ENCODE measurements at regions not wholly inside any gene's neighbourhood (a gene's known extent, or its start where the extent isn't known, plus 50 kb on each side); places are given as distances from the start of the nearest gene placed in this dataset.

GRCh38 chr6:16078064-16078463, 50.8 kb upstream of the MYLIP start:
- Histone ChIP-seq H4K8ac (ENCODE audit: low read length) (no peak overlapping the region), H2BK120ac (ENCODE audit: low read depth, low read length) (no peak overlapping the region), H3K9ac (ENCODE audit: low read length) (no peak overlapping the region), H2BK12ac (ENCODE audit: low read length in 2 of 2) (no peak overlapping the region), H3K79me1 (replicated peaks; ENCODE audit: low read length, poor library complexity, severe bottlenecking) (no peaks in the 10 kb centered on the region), H3K4ac (ENCODE audit: low read depth in 1 of 2, low read length in 2 of 2) (no peak overlapping the region), H3K9me3 (ENCODE audit: control insufficient read depth, low read length) (no peaks in the 10 kb centered on the region), H2BK15ac (ENCODE audit: low read depth, poor library complexity, severe bottlenecking) (no peak overlapping the region), H3K18ac (ENCODE audit: low read depth in 1 of 2, low read length in 2 of 2) (no peak overlapping the region), H3K36me3 (ENCODE audit: control insufficient read depth in 1 of 2, insufficient read depth in 2 of 2, low read depth in 1 of 2, low read length in 2 of 2) (no peaks in the 10 kb centered on the region), H2AK5ac (ENCODE audit: low read length, severe bottlenecking) (no peak overlapping the region), H3K4me1 (ENCODE audit: control insufficient read depth, insufficient read depth, low read depth, low read length) (no peaks in the 10 kb centered on the region), H4K91ac (ENCODE audit: low read length) (no peak overlapping the region), H2BK5ac (ENCODE audit: low read depth, low read length, poor library complexity, severe bottlenecking) (no peak overlapping the region), H3K23ac (ENCODE audit: low read length in 2 of 2) (no peak overlapping the region), H3K27me3 (ENCODE audit: control insufficient read depth in 1 of 2, insufficient read depth in 1 of 2, low read length in 2 of 2) (peaks cover 18 to 29% of the 10 kb centered on the region in 2 experiments), H3K14ac (ENCODE audit: low read length in 2 of 2) (no peak overlapping the region), H3K27ac (ENCODE audit: low read length, poor library complexity, severe bottlenecking) (no peak overlapping the region), H3K4me2 (ENCODE audit: low read length, poor library complexity, severe bottlenecking) (no peak overlapping the region), H3K4me3 (ENCODE audit: insufficient read depth in 1 of 2, low read depth in 1 of 2, low read length in 2 of 2) (no peak overlapping the region), H2AFZ (ENCODE audit: low read depth, low read length) (no peak overlapping the region)
- DNase-seq: no peak
- 97% methylated on average over 2 of the region's 2 CpGs for WGBS

DNA sequence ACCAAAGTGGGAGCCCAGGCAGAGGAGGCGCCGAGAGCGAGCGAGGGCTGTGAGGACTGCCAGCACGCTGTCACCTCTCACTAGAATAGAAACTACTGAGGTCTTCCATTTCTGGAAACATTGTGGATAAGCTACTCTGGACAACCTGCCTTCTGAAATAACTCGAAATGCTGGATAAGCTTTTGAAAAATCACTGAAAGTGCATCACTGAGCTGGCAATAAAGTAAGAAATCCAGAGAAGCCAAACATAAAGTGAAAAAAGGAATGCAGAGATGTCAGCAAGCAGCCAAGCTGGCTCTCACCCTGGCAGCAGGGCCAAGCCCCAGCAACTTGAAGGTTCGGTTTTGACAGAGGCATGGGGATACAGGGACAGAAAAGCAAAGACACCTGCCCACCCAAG, 59.2 kb upstream of the MYLIP start:
- Histone ChIP-seq H2BK12ac (ENCODE audit: low read length in 2 of 2) (no peak overlapping the region), H3K27ac (ENCODE audit: low read length, poor library complexity, severe bottlenecking) (no peak overlapping the region), H4K91ac (ENCODE audit: low read length) (no peak overlapping the region), H4K8ac (ENCODE audit: low read length) (no peak overlapping the region), H3K18ac (ENCODE audit: low read depth in 1 of 2, low read length in 2 of 2) (no peak overlapping the region), H2AFZ (ENCODE audit: low read depth, low read length) (no peak overlapping the region), H2BK5ac (ENCODE audit: low read depth, low read length, poor library complexity, severe bottlenecking) (no peak overlapping the region), H3K27me3 (ENCODE audit: control insufficient read depth in 1 of 2, insufficient read depth in 1 of 2, low read length in 2 of 2) (peaks cover 3 to 20% of the 10 kb centered on the region in 2 experiments), H3K9me3 (ENCODE audit: control insufficient read depth, low read length) (no peaks in the 10 kb centered on the region), H3K36me3 (ENCODE audit: control insufficient read depth in 1 of 2, insufficient read depth in 2 of 2, low read depth in 1 of 2, low read length in 2 of 2) (no peaks in the 10 kb centered on the region), H3K4me1 (ENCODE audit: control insufficient read depth, insufficient read depth, low read depth, low read length) (no peaks in the 10 kb centered on the region), H2AK5ac (ENCODE audit: low read length, severe bottlenecking) (no peak overlapping the region), H2BK120ac (ENCODE audit: low read depth, low read length) (no peak overlapping the region), H3K14ac (ENCODE audit: low read length in 2 of 2) (no peak overlapping the region), H3K23ac (ENCODE audit: low read length in 2 of 2) (no peak overlapping the region), H3K79me1 (replicated peaks; ENCODE audit: low read length, poor library complexity, severe bottlenecking) (no peaks in the 10 kb centered on the region), H3K4me3 (ENCODE audit: insufficient read depth in 1 of 2, low read depth in 1 of 2, low read length in 2 of 2) (no peak overlapping the region), H3K9ac (ENCODE audit: low read length) (no peak overlapping the region), H3K4ac (ENCODE audit: low read depth in 1 of 2, low read length in 2 of 2) (peak overlapping the region in 1 of 2 experiments; percentile 12), H2BK15ac (ENCODE audit: low read depth, poor library complexity, severe bottlenecking) (no peak overlapping the region), H3K4me2 (ENCODE audit: low read length, poor library complexity, severe bottlenecking) (no peak overlapping the region)
- WGBS: 99% methylated on average over 7 of the region's 7 CpGs
- no peak for DNase-seq

DNA sequence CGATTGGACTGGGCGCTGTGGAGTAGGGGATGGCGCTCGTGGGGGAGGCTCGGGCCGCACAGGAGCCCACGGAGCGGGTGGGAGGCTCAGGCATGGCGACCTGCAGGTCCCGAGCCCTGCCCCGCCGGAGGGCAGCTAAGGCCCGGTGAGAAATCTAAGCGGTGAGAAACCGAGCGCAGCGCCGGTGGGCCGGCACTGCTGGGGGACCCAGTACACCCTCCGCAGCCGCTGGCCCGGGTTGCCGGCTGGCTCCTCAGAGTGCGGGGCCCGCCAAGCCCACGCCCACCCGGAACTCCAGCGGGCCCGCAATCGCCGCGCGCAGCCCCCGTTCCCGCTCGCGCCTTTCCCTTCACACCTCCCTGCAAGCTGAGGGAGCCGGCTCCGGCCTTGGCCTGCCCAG, 59.7 kb upstream of the MYLIP start:
- H2BK120ac ChIP-seq (ENCODE audit: low read depth, low read length): no peak overlapping the region
- no peak overlapping the region for H2AFZ ChIP-seq (ENCODE audit: low read depth, low read length)
- H2BK12ac ChIP-seq (ENCODE audit: low read length in 2 of 2): no peak overlapping the region
- no peak overlapping the region for H3K4me3 ChIP-seq (ENCODE audit: insufficient read depth in 1 of 2, low read depth in 1 of 2, low read length in 2 of 2)
- no peak for DNase-seq
- H2AK5ac ChIP-seq (ENCODE audit: low read length, severe bottlenecking): no peak overlapping the region
- no peaks in the 10 kb centered on the region for H3K9me3 ChIP-seq (ENCODE audit: control insufficient read depth, low read length)
- WGBS: 96% methylated on average over 39 of the region's 39 CpGs
- no peaks in the 10 kb centered on the region for H3K36me3 ChIP-seq (ENCODE audit: control insufficient read depth in 1 of 2, insufficient read depth in 2 of 2, low read depth in 1 of 2, low read length in 2 of 2)
- H4K8ac ChIP-seq (ENCODE audit: low read length): no peak overlapping the region
- H3K18ac ChIP-seq (ENCODE audit: low read depth in 1 of 2, low read length in 2 of 2): no peak overlapping the region
- H2BK5ac ChIP-seq (ENCODE audit: low read depth, low read length, poor library complexity, severe bottlenecking): no peak overlapping the region
- H3K9ac ChIP-seq (ENCODE audit: low read length): no peak overlapping the region
- no peak overlapping the region for H3K27ac ChIP-seq (ENCODE audit: low read length, poor library complexity, severe bottlenecking)
- H3K4me1 ChIP-seq (ENCODE audit: control insufficient read depth, insufficient read depth, low read depth, low read length): no peaks in the 10 kb centered on the region
- no peak overlapping the region for H3K4me2 ChIP-seq (ENCODE audit: low read length, poor library complexity, severe bottlenecking)
- no peak overlapping the region for H3K4ac ChIP-seq (ENCODE audit: low read depth in 1 of 2, low read length in 2 of 2)
- no peak overlapping the region for H4K91ac ChIP-seq (ENCODE audit: low read length)
- peaks cover 3 to 23% of the 10 kb centered on the region in 2 experiments for H3K27me3 ChIP-seq (ENCODE audit: control insufficient read depth in 1 of 2, insufficient read depth in 1 of 2, low read length in 2 of 2)
- H2BK15ac ChIP-seq (ENCODE audit: low read depth, poor library complexity, severe bottlenecking): no peak overlapping the region
- no peak overlapping the region for H3K23ac ChIP-seq (ENCODE audit: low read length in 2 of 2)
- no peaks in the 10 kb centered on the region for H3K79me1 ChIP-seq (replicated peaks; ENCODE audit: low read length, poor library complexity, severe bottlenecking)
- no peak overlapping the region for H3K14ac ChIP-seq (ENCODE audit: low read length in 2 of 2)

GRCh38 chr6:16067568-16067967, 61.3 kb upstream of the MYLIP start:
- H4K91ac ChIP-seq (ENCODE audit: low read length): no peak overlapping the region
- H3K27ac ChIP-seq (ENCODE audit: low read length, poor library complexity, severe bottlenecking): no peak overlapping the region
- no peak overlapping the region for H4K8ac ChIP-seq (ENCODE audit: low read length)
- 90% methylated on average over 2 of the region's 3 CpGs for WGBS
- no peaks in the 10 kb centered on the region for H3K9me3 ChIP-seq (ENCODE audit: control insufficient read depth, low read length)
- H2AK5ac ChIP-seq (ENCODE audit: low read length, severe bottlenecking): no peak overlapping the region
- H2AFZ ChIP-seq (ENCODE audit: low read depth, low read length): no peak overlapping the region
- no peak overlapping the region for H3K14ac ChIP-seq (ENCODE audit: low read length in 2 of 2)
- H3K23ac ChIP-seq (ENCODE audit: low read length in 2 of 2): no peak overlapping the region
- no peak overlapping the region for H3K4ac ChIP-seq (ENCODE audit: low read depth in 1 of 2, low read length in 2 of 2)
- H3K4me1 ChIP-seq (ENCODE audit: control insufficient read depth, insufficient read depth, low read depth, low read length): no peaks in the 10 kb centered on the region
- no peak overlapping the region for H3K4me3 ChIP-seq (ENCODE audit: insufficient read depth in 1 of 2, low read depth in 1 of 2, low read length in 2 of 2)
- H3K9ac ChIP-seq (ENCODE audit: low read length): no peak overlapping the region
- no peak overlapping the region for H2BK5ac ChIP-seq (ENCODE audit: low read depth, low read length, poor library complexity, severe bottlenecking)
- no peak overlapping the region for H3K4me2 ChIP-seq (ENCODE audit: low read length, poor library complexity, severe bottlenecking)
- H3K36me3 ChIP-seq (ENCODE audit: control insufficient read depth in 1 of 2, insufficient read depth in 2 of 2, low read depth in 1 of 2, low read length in 2 of 2): no peaks in the 10 kb centered on the region
- no peak overlapping the region for H2BK15ac ChIP-seq (ENCODE audit: low read depth, poor library complexity, severe bottlenecking)
- no peak overlapping the region for H3K18ac ChIP-seq (ENCODE audit: low read depth in 1 of 2, low read length in 2 of 2)
- H2BK12ac ChIP-seq (ENCODE audit: low read length in 2 of 2): no peak overlapping the region
- H3K79me1 ChIP-seq (replicated peaks; ENCODE audit: low read length, poor library complexity, severe bottlenecking): no peaks in the 10 kb centered on the region
- peaks cover 0 to 12% of the 10 kb centered on the region in 2 experiments for H3K27me3 ChIP-seq (ENCODE audit: control insufficient read depth in 1 of 2, insufficient read depth in 1 of 2, low read length in 2 of 2)
- no peak overlapping the region for H2BK120ac ChIP-seq (ENCODE audit: low read depth, low read length)
- no peak for DNase-seq
